ENCODE measurements at regions not wholly inside any gene's neighbourhood (a gene's known extent, or its start where the extent isn't known, plus 50 kb on each side); places are given as distances from the start of the nearest gene placed in this dataset.

- TF ChIP-seq CTCF (IDR thresholded peaks at IDR 0.05; ENCODE audit: insufficient read depth, low read depth, low read length, missing control alignments): no peak
- DNase-seq (ENCODE audit: low read depth): no peak
These were observed 283.2 kb upstream of the PCDH10 start for GRCh38 chr4:132865922-132866321.

GRCh38 chr4:132866616-132867015 is 282.5 kb upstream of the PCDH10 start:
- TF ChIP-seq CTCF (IDR thresholded peaks at IDR 0.05; ENCODE audit: insufficient read depth, low read depth, low read length, missing control alignments): no peak
- no peak for DNase-seq (ENCODE audit: low read depth)
- no peak overlapping the region for H3K4me3 ChIP-seq (ENCODE audit: low read length)

More at GRCh38 chr4:132865922-132866321, 283.2 kb upstream of the PCDH10 start:
- H3K4me3 ChIP-seq (ENCODE audit: low read length): no peak overlapping the region

- TF ChIP-seq CTCF (IDR thresholded peaks at IDR 0.05; ENCODE audit: insufficient read depth, low read depth, low read length, missing control alignments): no peak
- DNase-seq (ENCODE audit: low read depth): no peak
- no peak overlapping the region for H3K4me3 ChIP-seq (ENCODE audit: low read length)
These were observed 255.3 kb upstream of the PCDH10 start for GRCh38 chr4:132893787-132894186.

GRCh38 chr4:132901224-132901623 is 247.9 kb upstream of the PCDH10 start:
- no peak for DNase-seq (ENCODE audit: low read depth)
- TF ChIP-seq CTCF (IDR thresholded peaks at IDR 0.05; ENCODE audit: insufficient read depth, low read depth, low read length, missing control alignments): no peak
- H3K4me3 ChIP-seq (ENCODE audit: low read length): no peak overlapping the region

- no peak for TF ChIP-seq CTCF (IDR thresholded peaks at IDR 0.05; ENCODE audit: insufficient read depth, low read depth, low read length, missing control alignments)
- no peak for DNase-seq (ENCODE audit: low read depth)
These were observed 238.8 kb upstream of the PCDH10 start for GRCh38 chr4:132910229-132910748.

GRCh38 chr4:132918096-132918495 is 231.0 kb upstream of the PCDH10 start:
- no peak for TF ChIP-seq CTCF (IDR thresholded peaks at IDR 0.05; ENCODE audit: insufficient read depth, low read depth, low read length, missing control alignments)
- DNase-seq (ENCODE audit: low read depth): no peak
- no peak overlapping the region for H3K4me3 ChIP-seq (ENCODE audit: low read length)

More at GRCh38 chr4:132910229-132910748, 238.8 kb upstream of the PCDH10 start:
- H3K4me3 ChIP-seq (ENCODE audit: low read length): no peak overlapping the region

- no peak for DNase-seq (ENCODE audit: low read depth)
- H3K4me3 ChIP-seq (ENCODE audit: low read length): no peak overlapping the region
- no peak for TF ChIP-seq CTCF (IDR thresholded peaks at IDR 0.05; ENCODE audit: insufficient read depth, low read depth, low read length, missing control alignments)
These were observed 225.6 kb upstream of the PCDH10 start for GRCh38 chr4:132923516-132923915.
